Islet of Langerhans (tissue), 1 donor: ENCODE measurements at regions not wholly inside any gene's neighbourhood (a gene's known extent, or its start where the extent isn't known, plus 50 kb on each side); places are given as distances from the start of the nearest gene placed in this dataset.

ENCODE experiments used
- FAIRE-seq: peaks from one replicate; lab custom pipeline; 2011; peaks lifted over from hg19 to GRCh38; lab: Jason Lieb, UNC

GRCh38 chr9:107064378-107064777, 201.4 kb downstream of the ZNF462 start:
- no peak for FAIRE-seq

DNA sequence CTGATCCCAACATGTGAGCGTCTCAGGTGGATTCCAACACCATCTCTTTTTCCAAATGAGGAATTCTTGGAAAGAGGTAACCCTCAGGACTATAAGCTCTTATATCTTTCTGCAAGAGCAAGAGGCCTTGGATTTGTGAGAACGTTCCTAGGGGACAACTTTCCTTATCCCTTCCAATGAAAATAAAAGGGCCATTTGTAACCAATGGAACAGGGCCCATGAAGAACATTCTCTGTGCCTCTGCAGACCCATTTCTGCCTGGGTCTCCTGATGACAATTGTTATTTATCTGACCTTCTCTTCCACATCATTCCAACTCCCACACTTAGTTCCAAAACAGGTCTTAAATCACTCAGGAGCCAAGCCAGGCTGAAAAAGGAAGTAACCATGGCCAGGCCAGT, 202.6 kb downstream of the ZNF462 start:
- FAIRE-seq = no peak

GRCh38 chr9:107067739-107068416, 204.9 kb downstream of the ZNF462 start:
- no peak for FAIRE-seq

DNA sequence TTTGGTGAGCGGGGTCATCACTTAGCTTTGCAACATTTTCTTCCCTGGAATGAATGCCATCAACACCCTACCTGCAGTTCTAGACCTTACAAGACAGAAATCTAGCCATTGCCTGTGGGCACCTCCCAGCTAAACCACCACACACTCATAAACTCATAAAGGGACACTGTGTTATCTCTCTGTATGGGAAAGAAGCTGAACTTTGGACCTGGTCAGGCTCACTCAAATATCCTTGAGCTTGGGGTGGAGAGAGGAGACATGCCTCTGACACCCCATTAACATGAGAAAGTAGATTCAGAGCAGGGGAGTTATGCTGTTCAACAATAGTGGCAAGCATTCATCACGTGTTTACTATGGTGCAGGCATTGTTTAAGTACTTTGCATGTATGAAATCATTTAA, 205.6 kb downstream of the ZNF462 start:
- FAIRE-seq = no peak

DNA sequence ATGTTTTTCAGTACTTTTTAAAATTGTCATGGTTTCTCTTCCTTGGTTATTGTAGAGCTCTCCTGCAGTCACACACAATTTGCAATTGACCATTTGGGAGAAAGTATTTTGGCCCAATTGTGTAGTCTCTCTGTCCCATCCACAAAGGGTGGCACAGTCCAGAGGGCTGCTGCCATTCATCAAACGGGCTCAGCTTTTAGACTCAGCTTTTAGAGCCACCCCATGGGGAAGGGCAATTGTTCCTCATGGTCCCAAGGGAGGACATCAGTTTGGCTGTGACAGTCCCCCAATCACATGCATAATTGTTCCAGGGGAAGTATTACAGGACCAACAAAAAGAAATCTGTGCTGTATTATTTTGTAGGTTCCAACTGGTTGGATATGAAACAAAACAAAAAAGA, 207.6 kb downstream of the ZNF462 start:
- no peak for FAIRE-seq

- FAIRE-seq = no peak
Observed at GRCh38 chr9:107078061-107078460, 205.0 kb upstream of the RAD23B start.

- no peak for FAIRE-seq
Observed at GRCh38 chr9:107079589-107079988, 203.5 kb upstream of the RAD23B start.

GRCh38 chr9:107080130-107080529, 202.9 kb upstream of the RAD23B start:
- FAIRE-seq = no peak

DNA sequence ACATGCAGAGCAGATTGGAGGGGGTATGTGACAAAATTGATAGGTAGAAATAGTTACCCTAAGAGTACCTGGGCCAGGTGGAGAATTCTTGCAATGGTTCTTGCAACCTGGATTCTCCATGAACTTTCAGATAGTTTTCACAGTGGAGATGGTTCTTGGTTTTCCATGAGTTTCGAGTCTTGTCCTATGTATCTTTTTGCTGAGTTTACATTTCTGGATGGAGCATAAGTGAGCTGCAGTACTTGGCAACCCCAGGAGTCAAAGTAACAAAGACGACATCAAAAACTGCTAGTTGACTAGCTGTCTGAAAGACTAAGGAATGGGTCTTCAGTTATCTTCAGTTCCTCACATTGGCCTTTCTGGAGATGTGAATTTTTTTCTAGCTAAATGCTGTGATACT, 196.6 kb upstream of the RAD23B start:
- no peak for FAIRE-seq

DNA sequence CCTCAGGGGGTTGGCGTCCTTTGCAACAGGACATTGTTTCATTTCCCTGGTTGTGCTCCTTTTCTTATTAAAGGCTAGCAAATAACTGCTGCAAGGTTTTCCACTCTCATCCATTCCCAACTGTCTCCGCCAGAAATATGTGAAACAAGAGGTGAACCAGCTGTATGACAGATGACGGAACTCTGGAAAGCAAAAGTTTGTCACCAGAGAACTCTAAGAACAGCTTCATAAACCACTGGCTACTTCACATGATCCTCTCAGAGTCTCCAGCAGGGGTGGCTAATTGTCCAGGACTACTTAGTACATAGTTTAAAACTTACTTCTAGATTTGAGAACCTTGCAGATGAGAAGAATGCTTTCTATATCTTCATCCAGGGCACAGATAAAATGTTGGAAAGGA, 195.9 kb upstream of the RAD23B start:
- no peak for FAIRE-seq

DNA sequence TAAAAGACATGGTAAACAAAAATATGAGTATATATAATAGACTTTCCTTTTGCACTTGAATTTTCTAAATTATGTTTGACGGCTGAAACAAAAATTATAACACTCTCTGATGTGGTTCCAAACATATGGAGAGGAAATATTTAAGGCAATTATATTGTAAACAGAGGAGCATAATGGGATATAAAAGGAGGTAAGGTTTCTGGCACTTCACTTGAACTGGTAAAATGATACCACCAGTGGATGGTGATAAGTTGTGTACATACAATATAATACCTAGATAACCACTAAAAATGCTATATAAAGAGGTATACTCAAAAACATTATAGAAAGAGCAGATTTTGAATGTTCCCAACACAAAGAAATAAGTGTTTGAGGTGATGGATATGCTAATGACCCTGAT, 192.9 kb upstream of the RAD23B start:
- no peak for FAIRE-seq

GRCh38 chr9:107093365-107094060, 189.6 kb upstream of the RAD23B start:
- no peak for FAIRE-seq

- no peak for FAIRE-seq
Observed at GRCh38 chr9:107094370-107094769, 188.7 kb upstream of the RAD23B start.

DNA sequence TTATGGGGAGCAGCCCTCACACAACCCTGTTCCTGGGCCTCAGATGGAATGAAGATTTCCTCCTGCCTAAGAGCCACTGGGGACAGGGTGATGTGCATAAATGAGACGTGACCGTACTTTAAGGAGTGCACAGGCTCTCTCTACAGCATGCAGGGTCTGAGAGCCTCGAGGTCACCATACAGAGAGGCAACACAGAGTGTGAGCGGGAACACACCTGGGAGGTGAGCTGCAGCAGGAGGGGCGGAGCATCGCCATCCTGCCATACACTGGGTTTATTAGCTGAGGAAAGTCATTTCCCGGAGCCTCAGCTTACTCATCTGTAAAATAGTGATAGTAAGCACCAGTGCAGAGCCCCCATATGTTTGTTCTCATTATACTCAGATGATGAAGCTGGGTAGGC, 182.5 kb upstream of the RAD23B start:
- FAIRE-seq = no peak

- FAIRE-seq = no peak
Observed at GRCh38 chr9:107102011-107102410, 181.1 kb upstream of the RAD23B start.

DNA sequence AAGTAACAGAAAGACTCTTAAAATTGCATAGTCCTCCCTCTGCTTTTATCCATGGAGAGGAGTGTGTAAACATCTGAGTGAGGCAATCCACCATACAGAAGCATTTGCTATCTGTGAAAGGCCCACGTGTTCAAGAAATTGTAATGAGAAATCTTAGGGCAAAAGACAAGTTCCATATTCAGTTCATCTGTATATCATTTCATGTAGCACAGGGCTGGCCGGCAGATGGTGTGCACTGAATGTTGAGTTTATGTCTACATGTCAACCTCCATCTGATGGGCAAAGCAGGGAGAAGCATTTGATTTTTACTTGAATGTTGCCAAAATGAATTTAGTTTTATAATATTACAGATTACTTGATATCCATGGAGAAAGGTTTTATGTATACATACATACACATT, 179.5 kb upstream of the RAD23B start:
- FAIRE-seq = no peak

- no peak for FAIRE-seq
Observed at GRCh38 chr9:107105784-107106183, 177.3 kb upstream of the RAD23B start.

- no peak for FAIRE-seq
Observed at GRCh38 chr9:107106416-107106815, 176.7 kb upstream of the RAD23B start.

DNA sequence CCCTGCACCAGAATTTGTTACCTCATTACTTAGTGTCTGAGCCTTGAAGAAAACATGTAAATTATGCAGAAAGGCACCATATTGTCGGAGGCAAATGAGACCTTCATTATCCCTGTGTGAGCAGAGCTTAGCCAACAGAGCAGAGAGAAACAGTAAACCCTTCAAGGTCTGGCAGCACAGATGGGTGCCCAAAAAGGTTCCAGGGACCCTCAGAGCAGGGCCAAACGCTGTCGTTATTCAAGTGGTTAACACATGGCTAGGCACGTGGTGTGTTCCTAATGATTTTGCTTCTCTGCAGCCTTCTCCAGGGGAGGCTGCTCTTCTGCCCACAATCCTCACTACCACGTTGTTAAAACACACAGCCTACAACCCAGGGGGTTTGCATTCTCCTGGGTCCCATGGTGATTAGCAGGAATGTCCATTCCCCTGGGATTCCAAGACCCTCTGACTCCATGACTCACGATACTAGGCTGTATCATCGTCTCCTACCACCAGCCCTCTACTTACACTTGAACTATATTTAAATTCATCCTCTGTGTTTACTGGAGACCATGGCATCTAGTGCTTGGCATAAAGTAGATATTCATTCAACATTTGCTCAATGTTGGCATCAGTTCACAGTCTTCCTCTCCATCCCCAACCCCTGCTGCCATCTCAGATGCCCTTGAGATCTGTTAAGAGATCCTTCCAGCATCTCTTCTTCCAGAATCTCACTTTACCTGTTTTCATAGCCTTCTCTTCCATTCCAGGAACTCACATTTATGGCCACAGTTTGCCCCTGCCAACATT, 174.5 kb upstream of the RAD23B start:
- FAIRE-seq = no peak

- no peak for FAIRE-seq
Observed at GRCh38 chr9:107109324-107109723, 173.8 kb upstream of the RAD23B start.

DNA sequence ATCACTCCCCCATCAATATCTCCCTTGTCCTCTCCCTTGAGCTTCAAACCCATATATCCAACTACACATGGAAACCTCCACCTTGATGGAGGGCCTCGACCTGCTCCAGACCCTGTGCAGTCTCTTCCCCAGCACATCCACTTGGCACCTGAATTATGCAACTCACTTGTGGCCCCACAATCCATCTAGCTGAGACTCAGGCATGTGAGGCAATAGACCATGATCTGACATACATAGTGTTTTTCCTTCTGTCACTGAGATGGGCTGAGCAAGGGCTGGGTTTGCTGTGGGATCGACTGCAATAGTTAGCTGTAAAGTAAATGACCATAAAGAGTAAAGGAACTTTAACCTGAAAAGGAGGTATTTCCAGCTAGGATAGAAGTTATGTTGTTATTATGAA, 172.9 kb upstream of the RAD23B start:
- no peak for FAIRE-seq

DNA sequence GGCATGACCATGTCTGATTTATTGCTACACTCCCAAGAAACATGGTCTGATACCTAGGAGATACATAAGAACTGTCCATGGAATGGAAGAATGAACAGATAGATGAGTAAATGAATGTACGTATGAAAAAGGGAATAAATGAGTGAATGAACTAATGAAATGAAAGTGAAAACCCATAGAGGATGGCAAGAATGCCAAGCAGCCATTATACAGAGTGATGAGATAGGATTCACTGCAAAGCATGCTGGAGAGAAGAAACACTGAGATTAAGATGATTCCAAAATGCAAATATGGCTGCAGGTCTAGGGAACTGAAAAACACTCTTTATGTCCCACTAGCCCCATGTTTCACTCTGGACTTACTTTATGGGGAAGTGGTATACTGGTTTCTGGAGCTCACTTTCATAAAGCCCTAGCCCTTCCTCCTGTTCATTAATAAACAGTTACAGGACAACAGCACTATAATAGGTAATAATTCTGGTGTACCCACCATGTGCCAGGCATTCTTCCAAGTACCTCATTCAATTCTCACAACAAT, 170.3 kb upstream of the RAD23B start:
- no peak for FAIRE-seq
